PFSK-1 (cell line): ENCODE measurements at regions not wholly inside any gene's neighbourhood (a gene's known extent, or its start where the extent isn't known, plus 50 kb on each side); places are given as distances from the start of the nearest gene placed in this dataset.

ENCODE experiments used
- FOXP2 ChIP-seq: optimal IDR thresholded peaks from 2 replicates; pipeline ENCODE3; 2011; ENCODE audit warnings: borderline replicate concordance, control low read depth, inconsistent platforms; ENCODE audit not compliant: insufficient read depth; ENCODE audit errors: extremely low read length, extremely low read depth
- POLR2AphosphoS5 ChIP-seq: IDR thresholded peaks from 2 replicates; pipeline ENCODE4 v1.6.1; 2012; ENCODE audit warnings: low read depth, mild to moderate bottlenecking, control low read depth, low read length, moderate library complexity
- SIN3A ChIP-seq: IDR thresholded peaks from 2 replicates; pipeline ENCODE4 v1.6.1; 2012; ENCODE audit warnings: mild to moderate bottlenecking, low read length, moderate library complexity, borderline replicate concordance; ENCODE audit not compliant: insufficient read depth
- TAF1 ChIP-seq: IDR thresholded peaks from 2 replicates; pipeline ENCODE4 v1.6.1; 2012; ENCODE audit warnings: low read length, control low read depth, borderline replicate concordance; ENCODE audit not compliant: insufficient read depth
- TF ChIP-seq, protein P1 (sequence below), 2 experiments: IDR thresholded peaks; 2 replicates each; pipeline versions ENCODE4 v1.6.1 to v1.8.0; 2011 to 2012; ENCODE audit warnings: low read depth in 2 of 2, low read length in 2 of 2, control low read depth in 1 of 2, inconsistent platforms in 1 of 2, mild to moderate bottlenecking in 1 of 2, moderate library complexity in 1 of 2; ENCODE audit not compliant: insufficient read depth in 1 of 2

DNA sequence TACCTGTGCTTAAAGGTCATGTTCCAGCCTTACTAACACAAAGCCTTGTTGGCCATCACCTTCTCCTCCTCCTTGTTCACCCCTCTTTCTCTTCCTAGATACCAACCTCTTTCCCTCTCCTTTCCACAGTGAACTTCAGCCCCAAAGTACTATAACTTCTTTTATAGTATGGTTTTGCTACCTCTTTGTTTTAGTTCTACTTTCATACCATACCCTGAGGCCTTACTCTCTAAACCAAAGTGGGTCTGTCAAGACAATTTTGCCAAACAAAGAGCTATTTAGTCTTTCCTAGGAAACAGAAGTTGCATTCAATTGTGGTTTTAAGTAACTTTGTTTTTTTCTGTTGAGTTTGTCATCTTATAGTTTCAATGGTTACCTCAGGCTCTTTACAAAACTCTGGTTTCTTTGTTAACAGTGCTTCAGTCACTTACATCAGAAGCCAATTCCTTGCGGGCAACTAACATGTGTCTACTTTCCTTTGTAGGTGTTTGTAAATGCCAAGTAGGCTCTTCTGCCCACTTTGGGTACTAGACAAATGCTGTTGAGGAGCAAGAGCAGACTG, 623.9 kb upstream of the PKN2 start:
- TF ChIP-seq, protein P1, sequence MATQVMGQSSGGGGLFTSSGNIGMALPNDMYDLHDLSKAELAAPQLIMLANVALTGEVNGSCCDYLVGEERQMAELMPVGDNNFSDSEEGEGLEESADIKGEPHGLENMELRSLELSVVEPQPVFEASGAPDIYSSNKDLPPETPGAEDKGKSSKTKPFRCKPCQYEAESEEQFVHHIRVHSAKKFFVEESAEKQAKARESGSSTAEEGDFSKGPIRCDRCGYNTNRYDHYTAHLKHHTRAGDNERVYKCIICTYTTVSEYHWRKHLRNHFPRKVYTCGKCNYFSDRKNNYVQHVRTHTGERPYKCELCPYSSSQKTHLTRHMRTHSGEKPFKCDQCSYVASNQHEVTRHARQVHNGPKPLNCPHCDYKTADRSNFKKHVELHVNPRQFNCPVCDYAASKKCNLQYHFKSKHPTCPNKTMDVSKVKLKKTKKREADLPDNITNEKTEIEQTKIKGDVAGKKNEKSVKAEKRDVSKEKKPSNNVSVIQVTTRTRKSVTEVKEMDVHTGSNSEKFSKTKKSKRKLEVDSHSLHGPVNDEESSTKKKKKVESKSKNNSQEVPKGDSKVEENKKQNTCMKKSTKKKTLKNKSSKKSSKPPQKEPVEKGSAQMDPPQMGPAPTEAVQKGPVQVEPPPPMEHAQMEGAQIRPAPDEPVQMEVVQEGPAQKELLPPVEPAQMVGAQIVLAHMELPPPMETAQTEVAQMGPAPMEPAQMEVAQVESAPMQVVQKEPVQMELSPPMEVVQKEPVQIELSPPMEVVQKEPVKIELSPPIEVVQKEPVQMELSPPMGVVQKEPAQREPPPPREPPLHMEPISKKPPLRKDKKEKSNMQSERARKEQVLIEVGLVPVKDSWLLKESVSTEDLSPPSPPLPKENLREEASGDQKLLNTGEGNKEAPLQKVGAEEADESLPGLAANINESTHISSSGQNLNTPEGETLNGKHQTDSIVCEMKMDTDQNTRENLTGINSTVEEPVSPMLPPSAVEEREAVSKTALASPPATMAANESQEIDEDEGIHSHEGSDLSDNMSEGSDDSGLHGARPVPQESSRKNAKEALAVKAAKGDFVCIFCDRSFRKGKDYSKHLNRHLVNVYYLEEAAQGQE (IDR thresholded peaks at IDR 0.05; ENCODE audit: insufficient read depth in 1 of 2, low read depth in 2 of 2, low read length in 2 of 2), result no peak
- no peak for TF ChIP-seq TAF1
- no peak for TF ChIP-seq FOXP2
- TF ChIP-seq POLR2AphosphoS5, result no peak
- no peak for TF ChIP-seq SIN3A

DNA sequence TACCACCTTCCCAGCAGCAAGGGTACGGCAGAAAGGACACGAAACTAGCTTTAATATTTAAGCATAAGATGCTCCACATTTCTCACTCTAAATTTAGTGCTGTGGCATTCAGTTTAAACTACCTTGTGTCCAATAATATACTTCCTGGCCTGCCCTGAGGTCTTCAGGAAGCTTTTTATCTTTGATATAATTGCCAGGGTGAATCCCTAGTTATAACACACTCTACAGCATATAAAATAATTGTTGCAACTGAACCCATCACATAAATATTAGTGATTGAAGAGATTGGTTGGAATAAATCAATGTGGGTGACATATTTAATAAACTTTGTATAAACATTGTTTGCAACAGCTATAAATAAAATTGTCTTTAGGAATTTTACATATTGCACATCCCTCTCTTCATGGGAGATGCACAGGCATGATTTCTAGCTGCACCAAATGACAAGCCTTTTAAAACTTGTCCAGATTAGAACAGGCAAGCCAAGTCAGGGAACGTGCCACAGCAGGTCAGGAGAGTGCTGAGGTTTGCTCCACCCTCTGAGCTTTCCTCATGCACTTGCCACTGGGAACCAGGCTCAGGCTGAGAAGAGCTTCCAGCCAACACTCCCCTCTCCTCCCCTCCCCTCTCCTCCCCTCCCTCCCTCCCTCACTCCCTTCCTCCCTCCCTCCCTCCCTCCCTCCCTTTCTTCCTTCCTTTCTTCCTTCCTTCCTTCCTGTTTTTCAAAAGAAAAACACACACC, 623.2 kb upstream of the PKN2 start:
- TF ChIP-seq FOXP2 (no peak), POLR2AphosphoS5 (no peak), TAF1 (no peak), SIN3A (no peak)
- TF ChIP-seq, protein P1 (IDR thresholded peaks at IDR 0.05; ENCODE audit: insufficient read depth in 1 of 2, low read depth in 2 of 2, low read length in 2 of 2), result no peak

DNA sequence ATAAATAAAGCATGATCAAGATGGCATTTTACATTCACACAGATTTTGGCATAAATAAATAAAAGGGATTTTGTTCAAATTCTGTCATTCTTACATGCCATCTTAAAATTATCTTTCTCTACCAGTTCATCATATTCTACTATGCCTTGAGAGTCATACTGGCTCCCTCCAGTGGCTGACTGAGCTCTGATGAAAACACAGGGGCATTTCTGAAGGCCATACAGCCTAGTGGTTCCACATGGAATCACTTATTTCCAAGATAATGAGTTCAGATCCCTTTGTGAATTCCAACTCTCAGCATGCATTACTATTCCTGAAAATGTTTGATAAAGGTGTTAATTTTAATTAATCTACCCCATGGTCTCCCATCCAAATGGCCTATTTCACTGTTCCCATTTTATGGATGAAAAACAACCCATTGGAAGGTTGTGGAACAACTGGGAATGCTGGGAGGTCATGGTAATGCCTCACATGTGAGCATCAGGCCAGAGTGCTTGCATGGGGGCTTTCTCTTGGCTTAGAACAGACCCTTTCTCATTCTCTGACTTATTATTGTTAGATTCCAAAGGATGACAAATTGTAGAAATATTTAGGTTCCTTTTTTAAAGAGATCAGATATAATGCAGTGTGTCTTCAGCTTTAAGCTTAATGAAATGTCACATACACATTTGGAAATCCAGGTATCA, 622.4 kb upstream of the PKN2 start:
- TF ChIP-seq SIN3A (no peak), FOXP2 (no peak), POLR2AphosphoS5 (no peak), TAF1 (no peak)
- TF ChIP-seq, protein P1 (IDR thresholded peaks at IDR 0.05; ENCODE audit: insufficient read depth in 1 of 2, low read depth in 2 of 2, low read length in 2 of 2), result no peak

DNA sequence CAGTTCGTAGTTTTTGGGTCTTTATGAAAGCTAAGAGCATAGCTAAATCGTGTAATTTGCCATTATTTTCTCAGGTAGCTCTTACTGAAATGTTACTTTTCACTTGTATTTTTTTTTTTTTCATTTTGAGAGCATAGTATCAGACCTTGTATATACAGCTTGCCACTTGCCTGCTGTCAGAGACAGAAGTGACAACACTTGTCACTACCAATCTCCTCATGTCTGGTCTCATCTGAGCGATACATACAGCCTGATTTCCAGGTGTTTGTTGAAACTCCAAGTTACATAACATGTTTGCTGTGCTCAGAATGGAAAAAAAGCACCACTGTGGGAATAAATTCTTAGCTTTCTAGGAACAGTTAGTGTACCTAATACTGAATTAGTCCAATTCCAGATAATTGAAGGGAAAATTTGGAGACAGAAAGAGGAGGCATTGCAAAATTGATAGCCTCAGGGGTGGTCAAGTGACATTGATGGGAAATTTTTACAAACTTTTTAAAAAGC, 621.4 kb upstream of the PKN2 start:
- TF ChIP-seq, protein P1 (IDR thresholded peaks at IDR 0.05; ENCODE audit: insufficient read depth in 1 of 2, low read depth in 2 of 2, low read length in 2 of 2), result no peak
- TF ChIP-seq TAF1 (no peak), POLR2AphosphoS5 (no peak), FOXP2 (no peak), SIN3A (no peak)
